Activated T-cell treated with anti-CD3 and anti-CD28 coated beads, Interleukin-2, amount 50 U/mL, for 24 hours (primary cell): ENCODE measurements at regions not wholly inside any gene's neighbourhood (a gene's known extent, or its start where the extent isn't known, plus 50 kb on each side); places are given as distances from the start of the nearest gene placed in this dataset.

Experiments
- DNase-seq: peaks from one replicate; pipeline ENCODE4 v3.0.0-alpha.2; 2020
- H3K27ac Mint-ChIP-seq: 2 replicates; pipeline ENCODE4 v1.8.0; 2020; ENCODE audit warnings: mild to moderate bottlenecking, mixed read lengths
- H3K27me3 Mint-ChIP-seq: 2 replicates; pipeline ENCODE4 v1.8.0; 2020; ENCODE audit warnings: mixed read lengths
- H3K36me3 Mint-ChIP-seq: 2 replicates; pipeline ENCODE4 v1.8.0; 2020; ENCODE audit warnings: low read depth, mixed read lengths
- H3K4me1 Mint-ChIP-seq: 2 replicates; pipeline ENCODE4 v1.8.0; 2020; ENCODE audit warnings: low read depth, mixed read lengths
- H3K4me3 Mint-ChIP-seq: 2 replicates; pipeline ENCODE4 v1.8.0; 2020; ENCODE audit warnings: mild to moderate bottlenecking, moderate library complexity, mixed read lengths
- H3K9me3 Mint-ChIP-seq: 2 replicates; pipeline ENCODE4 v1.8.0; 2020; ENCODE audit warnings: mixed read lengths

GRCh38 chr6:146893690-146894089, 294.9 kb downstream of the ADGB start:
- peaks cover 2% of the 10 kb centered on the region for H3K4me1 Mint-ChIP-seq
- no peak overlapping the region for H3K4me3 Mint-ChIP-seq
- DNase-seq, result no peak
- H3K36me3 Mint-ChIP-seq, result no peaks in the 10 kb centered on the region
- no peaks in the 10 kb centered on the region for H3K9me3 Mint-ChIP-seq
- no peak overlapping the region for H3K27ac Mint-ChIP-seq
- H3K27me3 Mint-ChIP-seq, result peaks cover 19% of the 10 kb centered on the region

GRCh38 chr6:146894624-146895023, 295.9 kb downstream of the ADGB start:
- Mint-ChIP-seq H3K4me3 (no peak overlapping the region), H3K4me1 (peaks cover 2% of the 10 kb centered on the region), H3K27me3 (peaks cover 13% of the 10 kb centered on the region), H3K9me3 (no peaks in the 10 kb centered on the region), H3K27ac (no peak overlapping the region), H3K36me3 (no peaks in the 10 kb centered on the region)
- no peak for DNase-seq

GRCh38 chr6:146895101-146895771, 296.5 kb downstream of the ADGB start:
- H3K4me1 Mint-ChIP-seq, result peaks cover 2% of the 10 kb centered on the region
- no peak overlapping the region for H3K27ac Mint-ChIP-seq
- H3K9me3 Mint-ChIP-seq, result no peaks in the 10 kb centered on the region

GRCh38 chr6:146895772-146896061, 296.9 kb downstream of the ADGB start:
- no peak for DNase-seq
- H3K4me1 Mint-ChIP-seq, result peaks cover 2% of the 10 kb centered on the region
- no peak overlapping the region for H3K4me3 Mint-ChIP-seq
- no peaks in the 10 kb centered on the region for H3K9me3 Mint-ChIP-seq
- H3K27me3 Mint-ChIP-seq, result peaks cover 13% of the 10 kb centered on the region
- no peak overlapping the region for H3K27ac Mint-ChIP-seq
- H3K36me3 Mint-ChIP-seq, result no peaks in the 10 kb centered on the region

More at GRCh38 chr6:146895101-146895771, 296.5 kb downstream of the ADGB start:
- Mint-ChIP-seq H3K4me3 (no peak overlapping the region), H3K27me3 (peaks cover 13% of the 10 kb centered on the region), H3K36me3 (no peaks in the 10 kb centered on the region)
- no peak for DNase-seq

- peaks cover 2% of the 10 kb centered on the region for H3K4me1 Mint-ChIP-seq
- no peak overlapping the region for H3K4me3 Mint-ChIP-seq
- H3K36me3 Mint-ChIP-seq, result no peaks in the 10 kb centered on the region
- H3K9me3 Mint-ChIP-seq, result no peaks in the 10 kb centered on the region
- no peak for DNase-seq
- peaks cover 13% of the 10 kb centered on the region for H3K27me3 Mint-ChIP-seq
- no peak overlapping the region for H3K27ac Mint-ChIP-seq
These were observed 297.5 kb downstream of the ADGB start for GRCh38 chr6:146896062-146896813.

GRCh38 chr6:146896960-146897701, 298.4 kb downstream of the ADGB start:
- Mint-ChIP-seq H3K4me1 (peaks cover 2% of the 10 kb centered on the region), H3K9me3 (no peaks in the 10 kb centered on the region), H3K36me3 (no peaks in the 10 kb centered on the region), H3K27ac (no peak overlapping the region), H3K4me3 (no peak overlapping the region), H3K27me3 (peaks cover 13% of the 10 kb centered on the region)
- no peak for DNase-seq

- no peaks in the 10 kb centered on the region for H3K9me3 Mint-ChIP-seq
- peaks cover 13% of the 10 kb centered on the region for H3K27me3 Mint-ChIP-seq
- no peak overlapping the region for H3K4me3 Mint-ChIP-seq
- no peaks in the 10 kb centered on the region for H3K36me3 Mint-ChIP-seq
- no peaks in the 10 kb centered on the region for H3K4me1 Mint-ChIP-seq
- H3K27ac Mint-ChIP-seq, result no peak overlapping the region
- DNase-seq, result no peak
These were observed 299.5 kb downstream of the ADGB start for GRCh38 chr6:146898069-146898887.

GRCh38 chr6:146898888-146899227, 300.1 kb downstream of the ADGB start:
- no peaks in the 10 kb centered on the region for H3K9me3 Mint-ChIP-seq
- peaks cover 13% of the 10 kb centered on the region for H3K27me3 Mint-ChIP-seq
- DNase-seq, result no peak
- no peak overlapping the region for H3K4me3 Mint-ChIP-seq
- H3K4me1 Mint-ChIP-seq, result no peaks in the 10 kb centered on the region
- H3K36me3 Mint-ChIP-seq, result no peaks in the 10 kb centered on the region
- no peak overlapping the region for H3K27ac Mint-ChIP-seq

GRCh38 chr6:146901940-146902816, 302.0 kb upstream of the STXBP5 start:
- no peak overlapping the region for H3K27ac Mint-ChIP-seq
- H3K4me3 Mint-ChIP-seq, result no peak overlapping the region
- no peaks in the 10 kb centered on the region for H3K36me3 Mint-ChIP-seq
- no peaks in the 10 kb centered on the region for H3K9me3 Mint-ChIP-seq
- no peak for DNase-seq
- no peaks in the 10 kb centered on the region for H3K27me3 Mint-ChIP-seq
- H3K4me1 Mint-ChIP-seq, result no peaks in the 10 kb centered on the region

- no peak for DNase-seq
- no peaks in the 10 kb centered on the region for H3K9me3 Mint-ChIP-seq
- no peaks in the 10 kb centered on the region for H3K4me1 Mint-ChIP-seq
- H3K36me3 Mint-ChIP-seq, result no peaks in the 10 kb centered on the region
- H3K4me3 Mint-ChIP-seq, result no peak overlapping the region
- H3K27me3 Mint-ChIP-seq, result no peaks in the 10 kb centered on the region
- no peak overlapping the region for H3K27ac Mint-ChIP-seq
These were observed 301.4 kb upstream of the STXBP5 start for GRCh38 chr6:146902846-146903245.

- H3K27ac Mint-ChIP-seq, result no peak overlapping the region
- no peak for DNase-seq
- no peaks in the 10 kb centered on the region for H3K36me3 Mint-ChIP-seq
- H3K27me3 Mint-ChIP-seq, result no peaks in the 10 kb centered on the region
- H3K4me1 Mint-ChIP-seq, result no peaks in the 10 kb centered on the region
- no peaks in the 10 kb centered on the region for H3K9me3 Mint-ChIP-seq
- no peak overlapping the region for H3K4me3 Mint-ChIP-seq
These were observed 300.8 kb upstream of the STXBP5 start for GRCh38 chr6:146903451-146903850.

- no peak for DNase-seq
- Mint-ChIP-seq H3K27ac (no peak overlapping the region), H3K9me3 (no peaks in the 10 kb centered on the region), H3K4me1 (no peaks in the 10 kb centered on the region), H3K27me3 (no peaks in the 10 kb centered on the region), H3K36me3 (no peaks in the 10 kb centered on the region), H3K4me3 (no peak overlapping the region)
These were observed 299.6 kb upstream of the STXBP5 start for GRCh38 chr6:146904596-146904995.

GRCh38 chr6:146905181-146905704, 299.0 kb upstream of the STXBP5 start:
- Mint-ChIP-seq H3K4me3 (no peak overlapping the region), H3K9me3 (no peaks in the 10 kb centered on the region), H3K4me1 (no peaks in the 10 kb centered on the region), H3K27ac (no peak overlapping the region), H3K36me3 (no peaks in the 10 kb centered on the region), H3K27me3 (no peaks in the 10 kb centered on the region)
- no peak for DNase-seq
